MCF 10A (cell line): ENCODE measurements at regions not wholly inside any gene's neighbourhood (a gene's known extent, or its start where the extent isn't known, plus 50 kb on each side); places are given as distances from the start of the nearest gene placed in this dataset.

ENCODE experiments used
- BruUV-seq: library from RNA; stranded (reverse); fragments of 400-500 nt; replicated peaks from 2 replicates; lab custom pipeline; 2021; lab: Mats Ljungman, UMichigan
- CTCF ChIA-PET: fragments of 300-600 bp; sonication (Branson Sonifier 250); formaldehyde crosslinking; extraction: SDS; loops from one replicate; lab custom pipeline; 2021; ENCODE audit warnings: antibody characterized with exemption, inconsistent platforms; lab: Yijun Ruan, JAX
- POLR2A ChIA-PET: fragments of 300-600, 350-650 bp; sonication (Branson Sonifier 250); formaldehyde crosslinking; extraction: SDS; loops from one replicate; lab custom pipeline; 2020; ENCODE audit warnings: antibody characterized with exemption, inconsistent platforms; lab: Yijun Ruan, JAX
- DNase-seq: peaks from one replicate; pipeline ENCODE4 v3.0.0-alpha.2; 2018; ENCODE audit not compliant: unreplicated experiment
- H3K27ac Mint-ChIP-seq: one replicate; pipeline ENCODE4 v1.8.0; 2022; ENCODE audit warnings: mild to moderate bottlenecking, low read depth, mixed read lengths; ENCODE audit not compliant: unreplicated experiment
- H3K27me3 Mint-ChIP-seq: one replicate; pipeline ENCODE4 v1.8.0; 2022; ENCODE audit warnings: mixed read lengths; ENCODE audit not compliant: insufficient read depth, unreplicated experiment
- H3K36me3 Mint-ChIP-seq: one replicate; pipeline ENCODE4 v1.8.0; 2022; ENCODE audit warnings: mild to moderate bottlenecking, moderate library complexity, mixed read lengths; ENCODE audit not compliant: insufficient read depth, unreplicated experiment
- H3K4me1 Mint-ChIP-seq: one replicate; pipeline ENCODE4 v1.8.0; 2022; ENCODE audit warnings: mixed read lengths; ENCODE audit not compliant: insufficient read depth, unreplicated experiment
- H3K4me3 Mint-ChIP-seq: one replicate; pipeline ENCODE4 v1.8.0; 2022; ENCODE audit warnings: mild to moderate bottlenecking, moderate library complexity, mixed read lengths; ENCODE audit not compliant: unreplicated experiment
- H3K9me3 Mint-ChIP-seq: one replicate; pipeline ENCODE4 v1.8.0; 2022; ENCODE audit warnings: mixed read lengths; ENCODE audit not compliant: unreplicated experiment
- CTCF ChIP-seq: fragments of 200-600 bp; IDR thresholded peaks from one replicate; pipeline ENCODE4 v1.8.0; 2022; ENCODE audit warnings: antibody characterized with exemption, mild to moderate bottlenecking; ENCODE audit not compliant: unreplicated experiment
- intact Hi-C: fragments of 100-400 bp; cut with micrococcal nuclease; formaldehyde crosslinking; loops from 2 replicates; pipeline ENCODE4 v1.14.1; 2022

GRCh38 chr4:42824278-42824977, 68.1 kb upstream of the GRXCR1 start:
- H3K27me3 Mint-ChIP-seq: no peaks in the 10 kb centered on the region
- ChIA-PET CTCF (no interaction called here), POLR2A (no interaction called here)
- peaks cover 8% of the 10 kb centered on the region for H3K4me1 Mint-ChIP-seq
- no peak for TF ChIP-seq CTCF
- H3K4me3 Mint-ChIP-seq: no peak overlapping the region
- no peak for DNase-seq
- H3K36me3 Mint-ChIP-seq: no peaks in the 10 kb centered on the region
- H3K27ac Mint-ChIP-seq: no peak overlapping the region
- H3K9me3 Mint-ChIP-seq: no peaks in the 10 kb centered on the region
- BruUV-seq: no TSS peak
- intact Hi-C loops: no loop called here

GRCh38 chr4:42821230-42821629, 71.3 kb upstream of the GRXCR1 start:
- intact Hi-C loops: no loop called here
- BruUV-seq: no TSS peak
- POLR2A ChIA-PET: no interaction called here
- H3K36me3 Mint-ChIP-seq: no peaks in the 10 kb centered on the region
- H3K27ac Mint-ChIP-seq: no peak overlapping the region
- no peaks in the 10 kb centered on the region for H3K27me3 Mint-ChIP-seq
- no peak overlapping the region for H3K4me3 Mint-ChIP-seq
- peaks cover 13% of the 10 kb centered on the region for H3K4me1 Mint-ChIP-seq
- TF ChIP-seq CTCF: no peak
- DNase-seq: no peak
- CTCF ChIA-PET: interaction anchor here (0.6 to 2.3 kb wide), 2 partner anchors 43 to 112 kb away, joined by 3 to 5 read pairs; no protein-coding TSS in a partner anchor
- H3K9me3 Mint-ChIP-seq: no peaks in the 10 kb centered on the region

- Mint-ChIP-seq H3K27me3 (no peaks in the 10 kb centered on the region), H3K9me3 (no peaks in the 10 kb centered on the region), H3K4me3 (no peak overlapping the region), H3K4me1 (peaks cover 13% of the 10 kb centered on the region), H3K27ac (no peak overlapping the region), H3K36me3 (no peaks in the 10 kb centered on the region)
- no peak for DNase-seq
- no peak for TF ChIP-seq CTCF
- intact Hi-C loops: no loop called here
- ChIA-PET POLR2A (interaction anchor here (0.7 to 1.3 kb wide), 2 partner anchors 31 to 147 kb away, joined by 3 read pairs; no protein-coding TSS in a partner anchor), CTCF (no interaction called here)
- BruUV-seq: no TSS peak
These were observed 72.5 kb upstream of the GRXCR1 start for GRCh38 chr4:42819863-42820514.

GRCh38 chr4:42817913-42818312, 74.6 kb upstream of the GRXCR1 start:
- intact Hi-C loops: no loop called here
- ChIA-PET CTCF (interaction anchor here (0.7 to 2.8 kb wide), 7 partner anchors 47 to 418 kb away, joined by 3 to 16 read pairs (median 5); no protein-coding TSS in a partner anchor), POLR2A (interaction anchor here (0.9 kb wide), 1 partner anchor 1848 kb away, joined by 5 read pairs; no protein-coding TSS in a partner anchor)
- no peak for TF ChIP-seq CTCF
- Mint-ChIP-seq H3K9me3 (no peaks in the 10 kb centered on the region), H3K4me1 (peaks cover 13% of the 10 kb centered on the region), H3K36me3 (no peaks in the 10 kb centered on the region), H3K27me3 (no peaks in the 10 kb centered on the region), H3K4me3 (no peak overlapping the region), H3K27ac (no peak overlapping the region)
- DNase-seq: no peak
- no TSS peak for BruUV-seq
